Coronary artery (tissue), 2 donors: ENCODE measurements at regions not wholly inside any gene's neighbourhood (a gene's known extent, or its start where the extent isn't known, plus 50 kb on each side); places are given as distances from the start of the nearest gene placed in this dataset.

ENCODE experiments used
- DNase-seq: peaks from one replicate; pipeline ENCODE4 v3.0.0-alpha.2; 2017; ENCODE audit warnings: low spot score
- H3K27ac ChIP-seq, 2 donors: fragments of 200-600 bp; sonication (generic); one replicate each; pipeline ENCODE4 v1.5.1; 2016 to 2019
- H3K4me3 ChIP-seq: fragments of 200-600 bp; sonication (generic); 2 replicates; pipeline ENCODE4 v1.5.1; 2016; ENCODE audit warnings: mild to moderate bottlenecking, moderate library complexity
- CTCF ChIP-seq: fragments of 200-600 bp; sonication (generic); IDR thresholded peaks from one replicate; pipeline ENCODE4 v1.5.1; 2019; ENCODE audit warnings: antibody characterized with exemption

GRCh38 chr2:58788402-58788801, 547.3 kb upstream of the FANCL start:
- no peak for DNase-seq
- no peak for TF ChIP-seq CTCF
- no peak overlapping the region for H3K4me3 ChIP-seq
- H3K27ac ChIP-seq, result no peak overlapping the region

GRCh38 chr2:58770846-58771245, 529.7 kb upstream of the FANCL start:
- no peak for TF ChIP-seq CTCF
- no peak overlapping the region for H3K27ac ChIP-seq

GRCh38 chr2:58769864-58770234, 528.7 kb upstream of the FANCL start:
- TF ChIP-seq CTCF, result no peak
- DNase-seq, result no peak
- Histone ChIP-seq H3K4me3 (no peak overlapping the region), H3K27ac (no peak overlapping the region)

More at GRCh38 chr2:58770846-58771245, 529.7 kb upstream of the FANCL start:
- no peak for DNase-seq
- H3K4me3 ChIP-seq, result no peak overlapping the region

- no peak for DNase-seq
- no peak for TF ChIP-seq CTCF
- Histone ChIP-seq H3K4me3 (no peak overlapping the region), H3K27ac (no peak overlapping the region)
These were observed 528.2 kb upstream of the FANCL start for GRCh38 chr2:58769111-58769863.

- no peak overlapping the region for H3K4me3 ChIP-seq
- no peak overlapping the region for H3K27ac ChIP-seq
- no peak for DNase-seq
- TF ChIP-seq CTCF, result no peak
These were observed 527.6 kb upstream of the FANCL start for GRCh38 chr2:58768715-58769080.

- Histone ChIP-seq H3K4me3 (no peak overlapping the region), H3K27ac (no peak overlapping the region)
- no peak for DNase-seq
- no peak for TF ChIP-seq CTCF
These were observed 526.9 kb upstream of the FANCL start for GRCh38 chr2:58767828-58768714.
